B cell (primary cell): ENCODE measurements at regions not wholly inside any gene's neighbourhood (a gene's known extent, or its start where the extent isn't known, plus 50 kb on each side); places are given as distances from the start of the nearest gene placed in this dataset.

Experiments used
- ATAC-seq: fragments of 200-7000 bp; cut with Tn5 transposase; one replicate; pipeline ENCODE4 v1.10.0; 2021; ENCODE audit warnings: low read depth, mild to moderate bottlenecking, moderate number of reproducible peaks, moderate library complexity
- CTCF ChIA-PET: fragments of 350-600 bp; sonication (Branson Sonifier 250); formaldehyde crosslinking; loops from one replicate; lab custom pipeline; 2021; ENCODE audit warnings: antibody characterized with exemption, inconsistent platforms; lab: Charles Lee
- POLR2A ChIA-PET: fragments of 350-600 bp; sonication (Branson Sonifier 250); formaldehyde crosslinking; loops from one replicate; lab custom pipeline; 2021; ENCODE audit warnings: antibody characterized with exemption; lab: Charles Lee
- DNase-seq: peaks from one replicate; pipeline ENCODE4 v3.0.0; 2013
- H2AFZ ChIP-seq: 2 replicates; pipeline ENCODE4 v1.6.1; 2012; ENCODE audit warnings: mild to moderate bottlenecking, low read depth, low read length; ENCODE audit not compliant: insufficient read depth, poor library complexity, severe bottlenecking
- H3K27ac ChIP-seq, 2 donors: 1 replicate in 1 of 2; 2 replicates in 1 of 2; pipeline ENCODE4 v1.5.1; 2012 to 2013; ENCODE audit warnings: low read length in 2 of 2, mild to moderate bottlenecking in 2 of 2, moderate library complexity in 1 of 2
- H3K27me3 ChIP-seq, 4 experiments: fragments of 200-600 bp in 1 of 4; sonication (generic) in 1 of 4; replicated peaks in 1 of 4; 1 replicate in 2 of 4; 2 replicates in 2 of 4; pipeline versions ENCODE4 v1.6.1 to v1.7.0; 2013 to 2016; ENCODE audit warnings: low read length in 3 of 4, mild to moderate bottlenecking in 2 of 4, mixed read lengths in 1 of 4, moderate library complexity in 1 of 4; ENCODE audit not compliant: insufficient read depth in 4 of 4, control insufficient read depth in 3 of 4; ENCODE audit errors: control extremely low read depth in 1 of 4
- H3K36me3 ChIP-seq, 2 experiments: replicated peaks in 1 of 2; 1 replicate in 1 of 2; 2 replicates in 1 of 2; pipeline versions ENCODE4 v1.6.1 to v1.7.1; 2013; ENCODE audit warnings: low read length in 1 of 2; ENCODE audit not compliant: insufficient read depth in 2 of 2, control insufficient read depth in 1 of 2; ENCODE audit errors: control extremely low read depth in 1 of 2, extremely low read depth in 1 of 2
- H3K4me1 ChIP-seq, 2 donors: fragments of 200-600 bp in 1 of 2; sonication (generic) in 1 of 2; 1 replicate in 1 of 2; 2 replicates in 1 of 2; pipeline versions ENCODE4 v1.5.1 to v1.6.1; 2013 to 2017; ENCODE audit warnings: low read length in 2 of 2; ENCODE audit not compliant: control insufficient read depth in 2 of 2, insufficient read depth in 2 of 2
- H3K4me2 ChIP-seq: replicated peaks from 2 replicates; pipeline ENCODE3; 2012; ENCODE audit warnings: mild to moderate bottlenecking, low read depth, low read length; ENCODE audit not compliant: poor library complexity, severe bottlenecking
- H3K4me3 ChIP-seq, 5 experiments: fragments of 200-600 bp in 1 of 5; sonication (generic) in 1 of 5; 1 replicate in 3 of 5; 2 replicates in 2 of 5; pipeline versions ENCODE4 v1.5.1 to v1.7.0; 2011 to 2016; ENCODE audit warnings: low read length in 4 of 5, mild to moderate bottlenecking in 4 of 5, low read depth in 2 of 5, control low read depth in 1 of 5, moderate library complexity in 1 of 5; ENCODE audit not compliant: insufficient read depth in 1 of 5; ENCODE audit errors: control extremely low read depth in 1 of 5, extremely low read depth in 1 of 5
- H3K79me2 ChIP-seq: fragments of 200-600 bp; sonication (generic); one replicate; pipeline ENCODE4 v1.6.0; 2016; ENCODE audit warnings: low read length; ENCODE audit not compliant: control insufficient read depth, insufficient read depth
- H3K9ac ChIP-seq: fragments of 200-600 bp; sonication (generic); 2 replicates; pipeline ENCODE4 v1.6.1; 2017; ENCODE audit warnings: mild to moderate bottlenecking, low read length, moderate library complexity
- H3K9me3 ChIP-seq, 3 donors: one replicate each; pipeline versions ENCODE4 v1.6.1 to v1.7.1; 2013; ENCODE audit warnings: low read length in 2 of 3; ENCODE audit not compliant: control insufficient read depth in 2 of 3, insufficient read depth in 1 of 3; ENCODE audit errors: control extremely low read depth in 1 of 3
- H4K20me1 ChIP-seq: 2 replicates; pipeline ENCODE4 v1.6.0; 2012; ENCODE audit warnings: mild to moderate bottlenecking, low read length; ENCODE audit not compliant: insufficient read depth, control insufficient read depth, poor library complexity, severe bottlenecking
- H3K27ac Mint-ChIP-seq: one replicate; pipeline ENCODE4 v1.8.0; 2021; ENCODE audit warnings: mixed read lengths
- H3K27me3 Mint-ChIP-seq: one replicate; pipeline ENCODE4 v1.8.0; 2021; ENCODE audit warnings: mixed read lengths
- H3K4me1 Mint-ChIP-seq: one replicate; pipeline ENCODE4 v1.8.0; 2021; ENCODE audit warnings: mixed read lengths
- H3K4me3 Mint-ChIP-seq: one replicate; pipeline ENCODE4 v1.8.0; 2021; ENCODE audit warnings: mixed read lengths
- H3K9me3 Mint-ChIP-seq: one replicate; pipeline ENCODE4 v1.8.0; 2022; ENCODE audit warnings: mixed read lengths; ENCODE audit not compliant: insufficient read depth
- EZH2 ChIP-seq: IDR thresholded peaks from 2 replicates; pipeline ENCODE4 v1.6.1; 2012; ENCODE audit warnings: borderline replicate concordance, low read depth, mild to moderate bottlenecking, moderate library complexity, low read length; ENCODE audit not compliant: insufficient read depth, poor library complexity, severe bottlenecking
- WGBS: methylation state at CpG from one replicate; pipeline ENCODE4 v1.1.5; 2013; ENCODE audit warnings: missing lambda C conversion rate; ENCODE audit not compliant: insufficient coverage; 5-methylcytosine and 5-hydroxymethylcytosine counted together
- intact Hi-C: fragments of 100-400 bp; cut with micrococcal nuclease; formaldehyde crosslinking; loops from one replicate; pipeline ENCODE4 v1.10.0; 2022
- TF ChIP-seq, protein P1 (sequence below): fragments of 200-600 bp; IDR thresholded peaks from one replicate; pipeline ENCODE4 v1.8.0; 2022; ENCODE audit warnings: antibody characterized with exemption, mild to moderate bottlenecking

DNA sequence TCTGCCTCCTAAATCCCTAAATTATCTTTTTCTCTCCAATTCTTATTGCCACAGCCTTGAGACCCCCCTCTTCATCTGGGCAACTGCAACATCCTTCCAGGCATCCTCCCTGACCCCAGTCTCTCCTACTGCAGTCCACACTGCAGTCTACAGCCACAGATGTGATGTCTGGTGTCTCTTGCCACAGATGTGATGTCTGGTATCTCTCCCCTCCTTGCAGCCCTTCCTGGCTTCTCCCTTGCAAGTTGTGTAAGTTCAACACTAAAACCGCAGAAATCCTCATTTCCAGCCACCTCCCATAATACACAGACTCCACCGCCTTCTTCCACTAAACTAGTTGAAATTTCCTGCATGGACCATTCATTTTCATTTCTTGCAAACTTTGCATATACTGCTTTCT, 113.1 kb upstream of the DDX18 start:
- ATAC-seq: no peak
- Mint-ChIP-seq H3K4me3 (no peak overlapping the region), H3K27ac (no peak overlapping the region), H3K27me3 (no peaks in the 10 kb centered on the region), H3K9me3 (no peaks in the 10 kb centered on the region), H3K4me1 (no peaks in the 10 kb centered on the region)
- no peak overlapping the region for H3K9ac ChIP-seq
- CTCF ChIA-PET: no interaction called here
- TF ChIP-seq, protein P1, sequence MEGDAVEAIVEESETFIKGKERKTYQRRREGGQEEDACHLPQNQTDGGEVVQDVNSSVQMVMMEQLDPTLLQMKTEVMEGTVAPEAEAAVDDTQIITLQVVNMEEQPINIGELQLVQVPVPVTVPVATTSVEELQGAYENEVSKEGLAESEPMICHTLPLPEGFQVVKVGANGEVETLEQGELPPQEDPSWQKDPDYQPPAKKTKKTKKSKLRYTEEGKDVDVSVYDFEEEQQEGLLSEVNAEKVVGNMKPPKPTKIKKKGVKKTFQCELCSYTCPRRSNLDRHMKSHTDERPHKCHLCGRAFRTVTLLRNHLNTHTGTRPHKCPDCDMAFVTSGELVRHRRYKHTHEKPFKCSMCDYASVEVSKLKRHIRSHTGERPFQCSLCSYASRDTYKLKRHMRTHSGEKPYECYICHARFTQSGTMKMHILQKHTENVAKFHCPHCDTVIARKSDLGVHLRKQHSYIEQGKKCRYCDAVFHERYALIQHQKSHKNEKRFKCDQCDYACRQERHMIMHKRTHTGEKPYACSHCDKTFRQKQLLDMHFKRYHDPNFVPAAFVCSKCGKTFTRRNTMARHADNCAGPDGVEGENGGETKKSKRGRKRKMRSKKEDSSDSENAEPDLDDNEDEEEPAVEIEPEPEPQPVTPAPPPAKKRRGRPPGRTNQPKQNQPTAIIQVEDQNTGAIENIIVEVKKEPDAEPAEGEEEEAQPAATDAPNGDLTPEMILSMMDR: no peak
- TF ChIP-seq EZH2: no peak
- no peak overlapping the region for H2AFZ ChIP-seq
- H3K27ac ChIP-seq: no peak overlapping the region
- H3K79me2 ChIP-seq: no peaks in the 10 kb centered on the region
- intact Hi-C loops: no loop called here
- H3K4me3 ChIP-seq: no peak overlapping the region
- no peaks in the 10 kb centered on the region for H3K9me3 ChIP-seq
- H3K36me3 ChIP-seq: no peaks in the 10 kb centered on the region
- POLR2A ChIA-PET: no interaction called here
- no peak for DNase-seq
- no peak overlapping the region for H3K4me2 ChIP-seq
- H3K4me1 ChIP-seq: no peaks in the 10 kb centered on the region
- H3K27me3 ChIP-seq: no peaks in the 10 kb centered on the region
- no peaks in the 10 kb centered on the region for H4K20me1 ChIP-seq
- WGBS: 100% methylated on average over 2 of the region's 2 CpGs

DNA sequence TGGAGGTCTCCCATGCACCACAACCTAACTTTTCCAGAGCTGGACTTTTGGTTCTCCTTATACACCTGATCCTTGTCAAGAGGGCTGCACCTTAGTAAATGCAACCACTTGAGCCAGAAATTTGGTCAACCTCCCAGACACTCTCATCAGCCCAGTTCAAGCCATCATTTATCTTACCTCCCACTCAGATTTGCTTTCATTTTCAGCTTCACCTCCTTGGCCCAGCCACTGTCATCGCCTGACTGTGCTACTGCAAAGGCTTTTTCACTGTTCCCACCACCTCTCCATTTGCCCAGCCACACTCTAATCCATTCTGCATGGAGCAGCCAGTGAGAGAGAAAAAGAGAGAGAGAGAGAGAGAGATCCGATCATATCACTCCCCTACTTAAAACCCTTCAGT, 112.4 kb upstream of the DDX18 start:
- Mint-ChIP-seq H3K4me1 (no peaks in the 10 kb centered on the region), H3K9me3 (no peaks in the 10 kb centered on the region)
- POLR2A ChIA-PET: no interaction called here

More for the DNA sequence above, 112.4 kb upstream of the DDX18 start:
- no peaks in the 10 kb centered on the region for H3K27me3 Mint-ChIP-seq
- no peak for ATAC-seq
- CTCF ChIA-PET: no interaction called here
- H4K20me1 ChIP-seq: no peaks in the 10 kb centered on the region
- H3K4me3 Mint-ChIP-seq: no peak overlapping the region
- H3K27me3 ChIP-seq: no peaks in the 10 kb centered on the region
- H3K27ac ChIP-seq: no peak overlapping the region
- H3K27ac Mint-ChIP-seq: no peak overlapping the region
- no peaks in the 10 kb centered on the region for H3K79me2 ChIP-seq
- H3K36me3 ChIP-seq: no peaks in the 10 kb centered on the region
- H3K4me2 ChIP-seq: no peak overlapping the region
- no peaks in the 10 kb centered on the region for H3K4me1 ChIP-seq
- no peak overlapping the region for H2AFZ ChIP-seq
- no peaks in the 10 kb centered on the region for H3K9me3 ChIP-seq
- intact Hi-C loops: no loop called here
- DNase-seq: no peak
- no CpG with 5 or more reads among the region's 2 CpGs for WGBS
- TF ChIP-seq EZH2: no peak
- TF ChIP-seq, protein P1: no peak
- H3K4me3 ChIP-seq: no peak overlapping the region
- H3K9ac ChIP-seq: no peak overlapping the region
